ENCODE measurements at regions not wholly inside any gene's neighbourhood (a gene's known extent, or its start where the extent isn't known, plus 50 kb on each side); places are given as distances from the start of the nearest gene placed in this dataset.

DNA sequence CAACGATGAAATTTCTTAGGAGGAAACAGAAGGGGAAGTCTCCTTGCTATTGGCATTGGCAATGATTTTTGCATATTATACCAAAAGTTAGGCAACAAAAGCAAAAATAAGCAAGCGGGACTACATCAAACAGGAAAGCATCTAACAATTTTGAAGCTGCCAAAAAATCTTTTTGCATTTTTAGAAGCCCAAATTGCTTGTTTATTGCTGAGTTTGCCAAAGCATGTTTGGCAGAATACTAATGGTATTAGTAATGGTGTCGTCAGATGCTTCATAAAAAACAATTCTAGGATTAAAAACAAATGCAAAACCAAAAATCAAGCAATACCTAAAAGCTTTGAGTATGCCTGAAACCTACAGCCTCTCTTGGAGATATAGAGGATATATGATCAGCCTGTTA is 80.0 kb downstream of the GALR1 start:
- no peaks in the 10 kb centered on the region for H3K36me3 ChIP-seq (ENCODE audit: control insufficient read depth in 5 of 5, insufficient read depth in 5 of 5, low read length in 5 of 5)
- H3K27ac ChIP-seq (ENCODE audit: low read depth, low read length): no peak overlapping the region
- no peaks in the 10 kb centered on the region for H3K27me3 ChIP-seq (ENCODE audit: control insufficient read depth in 5 of 5, insufficient read depth in 4 of 5, low read length in 5 of 5)
- H3K9me3 ChIP-seq (ENCODE audit: control insufficient read depth in 5 of 5, low read length in 5 of 5): no peaks in the 10 kb centered on the region
- H3K4me3 ChIP-seq (ENCODE audit: low read depth in 1 of 5, low read length in 5 of 5): no peak overlapping the region
- peaks cover 0 to 7% (median 0%) of the 10 kb centered on the region in 5 donors for H3K4me1 ChIP-seq (ENCODE audit: control insufficient read depth in 5 of 5, insufficient read depth in 5 of 5, low read length in 5 of 5)
- H3K9ac ChIP-seq (ENCODE audit: low read length in 5 of 5): no peak overlapping the region

GRCh38 chr18:77334876-77335275 is 85.2 kb downstream of the GALR1 start:
- Histone ChIP-seq H3K4me1 (ENCODE audit: control insufficient read depth in 5 of 5, insufficient read depth in 5 of 5, low read length in 5 of 5) (peaks cover 3 to 17% (median 13%) of the 10 kb centered on the region in 5 donors), H3K36me3 (ENCODE audit: control insufficient read depth in 5 of 5, insufficient read depth in 5 of 5, low read length in 5 of 5) (no peaks in the 10 kb centered on the region), H3K4me3 (ENCODE audit: low read depth in 1 of 5, low read length in 5 of 5) (no peak overlapping the region)

GRCh38 chr18:77337604-77338003 is 88.0 kb downstream of the GALR1 start:
- Histone ChIP-seq H3K4me1 (ENCODE audit: control insufficient read depth in 5 of 5, insufficient read depth in 5 of 5, low read length in 5 of 5) (peaks cover 3 to 19% (median 13%) of the 10 kb centered on the region in 5 donors), H3K27me3 (ENCODE audit: control insufficient read depth in 5 of 5, insufficient read depth in 4 of 5, low read length in 5 of 5) (no peaks in the 10 kb centered on the region), H3K4me3 (ENCODE audit: low read depth in 1 of 5, low read length in 5 of 5) (no peak overlapping the region), H3K36me3 (ENCODE audit: control insufficient read depth in 5 of 5, insufficient read depth in 5 of 5, low read length in 5 of 5) (no peaks in the 10 kb centered on the region), H3K9ac (ENCODE audit: low read length in 5 of 5) (no peak overlapping the region), H3K9me3 (ENCODE audit: control insufficient read depth in 5 of 5, low read length in 5 of 5) (no peaks in the 10 kb centered on the region), H3K27ac (ENCODE audit: low read depth, low read length) (no peak overlapping the region)

More at GRCh38 chr18:77334876-77335275, 85.2 kb downstream of the GALR1 start:
- Histone ChIP-seq H3K9ac (ENCODE audit: low read length in 5 of 5) (no peak overlapping the region), H3K27me3 (ENCODE audit: control insufficient read depth in 5 of 5, insufficient read depth in 4 of 5, low read length in 5 of 5) (no peaks in the 10 kb centered on the region), H3K27ac (ENCODE audit: low read depth, low read length) (no peak overlapping the region), H3K9me3 (ENCODE audit: control insufficient read depth in 5 of 5, low read length in 5 of 5) (no peaks in the 10 kb centered on the region)

DNA sequence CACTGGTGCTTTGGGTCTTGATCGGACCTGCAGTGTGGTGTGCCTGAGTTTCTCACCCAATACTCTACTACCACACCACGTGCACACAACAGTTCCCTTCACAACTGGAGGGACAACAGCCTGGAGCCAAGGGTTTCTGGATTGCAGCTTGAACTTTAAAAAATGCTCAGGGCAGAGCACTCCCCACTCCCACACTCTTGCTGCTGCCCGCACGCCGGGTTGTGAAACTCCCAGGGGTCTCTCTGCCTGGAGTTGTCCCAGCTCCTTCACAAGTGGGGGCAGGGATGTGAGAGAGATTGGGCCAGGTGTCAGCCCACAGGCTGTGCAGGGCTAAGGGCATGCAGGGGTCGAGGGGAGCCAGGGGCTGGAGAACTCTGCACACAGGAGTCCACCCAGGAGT is 89.4 kb downstream of the GALR1 start:
- H3K27me3 ChIP-seq (ENCODE audit: control insufficient read depth in 5 of 5, insufficient read depth in 4 of 5, low read length in 5 of 5): no peaks in the 10 kb centered on the region
- H3K9ac ChIP-seq (ENCODE audit: low read length in 5 of 5): no peak overlapping the region
- H3K4me1 ChIP-seq (ENCODE audit: control insufficient read depth in 5 of 5, insufficient read depth in 5 of 5, low read length in 5 of 5): peaks cover 3 to 19% (median 13%) of the 10 kb centered on the region in 5 donors
- no peaks in the 10 kb centered on the region for H3K9me3 ChIP-seq (ENCODE audit: control insufficient read depth in 5 of 5, low read length in 5 of 5)
- no peak overlapping the region for H3K27ac ChIP-seq (ENCODE audit: low read depth, low read length)
- H3K36me3 ChIP-seq (ENCODE audit: control insufficient read depth in 5 of 5, insufficient read depth in 5 of 5, low read length in 5 of 5): no peaks in the 10 kb centered on the region
- peak overlapping the region in 1 of 5 donors; percentile 13 for H3K4me3 ChIP-seq (ENCODE audit: low read depth in 1 of 5, low read length in 5 of 5)

DNA sequence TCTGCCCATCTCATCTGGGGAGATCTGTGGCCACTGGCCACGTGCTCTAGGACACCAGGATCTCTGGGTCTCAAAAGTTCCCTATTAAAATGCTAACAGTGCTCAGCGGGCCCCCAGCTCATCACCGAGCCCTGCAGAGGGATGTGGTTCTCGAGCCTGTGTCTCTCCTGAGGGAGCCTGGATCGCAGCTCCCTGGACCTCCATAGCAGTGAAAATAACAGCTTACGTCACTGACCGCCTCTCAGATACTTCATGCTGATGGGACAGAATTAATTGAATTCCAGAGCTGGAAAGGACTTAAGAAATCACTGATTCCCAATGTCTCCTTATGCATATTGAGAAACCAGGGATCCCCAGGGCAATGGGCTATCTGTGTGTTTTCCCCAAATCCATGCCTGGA is 90.0 kb downstream of the GALR1 start:
- Histone ChIP-seq H3K4me1 (ENCODE audit: control insufficient read depth in 5 of 5, insufficient read depth in 5 of 5, low read length in 5 of 5) (peaks cover 3 to 19% (median 15%) of the 10 kb centered on the region in 5 donors), H3K36me3 (ENCODE audit: control insufficient read depth in 5 of 5, insufficient read depth in 5 of 5, low read length in 5 of 5) (no peaks in the 10 kb centered on the region), H3K4me3 (ENCODE audit: low read depth in 1 of 5, low read length in 5 of 5) (no peak overlapping the region), H3K27me3 (ENCODE audit: control insufficient read depth in 5 of 5, insufficient read depth in 4 of 5, low read length in 5 of 5) (no peaks in the 10 kb centered on the region), H3K27ac (ENCODE audit: low read depth, low read length) (no peak overlapping the region), H3K9ac (ENCODE audit: low read length in 5 of 5) (no peak overlapping the region), H3K9me3 (ENCODE audit: control insufficient read depth in 5 of 5, low read length in 5 of 5) (no peaks in the 10 kb centered on the region)

- peaks cover 7 to 26% (median 23%) of the 10 kb centered on the region in 5 donors for H3K4me1 ChIP-seq (ENCODE audit: control insufficient read depth in 5 of 5, insufficient read depth in 5 of 5, low read length in 5 of 5)
- H3K9me3 ChIP-seq (ENCODE audit: control insufficient read depth in 5 of 5, low read length in 5 of 5): no peaks in the 10 kb centered on the region
- no peak overlapping the region for H3K9ac ChIP-seq (ENCODE audit: low read length in 5 of 5)
- no peaks in the 10 kb centered on the region for H3K27me3 ChIP-seq (ENCODE audit: control insufficient read depth in 5 of 5, insufficient read depth in 4 of 5, low read length in 5 of 5)
- no peaks in the 10 kb centered on the region for H3K36me3 ChIP-seq (ENCODE audit: control insufficient read depth in 5 of 5, insufficient read depth in 5 of 5, low read length in 5 of 5)
- H3K27ac ChIP-seq (ENCODE audit: low read depth, low read length): no peak overlapping the region
- no peak overlapping the region for H3K4me3 ChIP-seq (ENCODE audit: low read depth in 1 of 5, low read length in 5 of 5)
Measured at GRCh38 chr18:77340815-77341214, 91.2 kb downstream of the GALR1 start.

- no peaks in the 10 kb centered on the region for H3K27me3 ChIP-seq (ENCODE audit: control insufficient read depth in 5 of 5, insufficient read depth in 4 of 5, low read length in 5 of 5)
- H3K36me3 ChIP-seq (ENCODE audit: control insufficient read depth in 5 of 5, insufficient read depth in 5 of 5, low read length in 5 of 5): no peaks in the 10 kb centered on the region
- H3K4me3 ChIP-seq (ENCODE audit: low read depth in 1 of 5, low read length in 5 of 5): no peak overlapping the region
- no peaks in the 10 kb centered on the region for H3K9me3 ChIP-seq (ENCODE audit: control insufficient read depth in 5 of 5, low read length in 5 of 5)
- no peak overlapping the region for H3K27ac ChIP-seq (ENCODE audit: low read depth, low read length)
- no peak overlapping the region for H3K9ac ChIP-seq (ENCODE audit: low read length in 5 of 5)
- peaks cover 7 to 27% (median 23%) of the 10 kb centered on the region in 5 donors for H3K4me1 ChIP-seq (ENCODE audit: control insufficient read depth in 5 of 5, insufficient read depth in 5 of 5, low read length in 5 of 5)
Measured at GRCh38 chr18:77341527-77342325, 92.1 kb downstream of the GALR1 start.

- no peak overlapping the region for H3K9ac ChIP-seq (ENCODE audit: low read length in 5 of 5)
- no peak overlapping the region for H3K27ac ChIP-seq (ENCODE audit: low read depth, low read length)
- H3K4me1 ChIP-seq (ENCODE audit: control insufficient read depth in 5 of 5, insufficient read depth in 5 of 5, low read length in 5 of 5): peaks cover 7 to 27% (median 23%) of the 10 kb centered on the region in 5 donors
- H3K4me3 ChIP-seq (ENCODE audit: low read depth in 1 of 5, low read length in 5 of 5): no peak overlapping the region
- no peaks in the 10 kb centered on the region for H3K9me3 ChIP-seq (ENCODE audit: control insufficient read depth in 5 of 5, low read length in 5 of 5)
- no peaks in the 10 kb centered on the region for H3K27me3 ChIP-seq (ENCODE audit: control insufficient read depth in 5 of 5, insufficient read depth in 4 of 5, low read length in 5 of 5)
- H3K36me3 ChIP-seq (ENCODE audit: control insufficient read depth in 5 of 5, insufficient read depth in 5 of 5, low read length in 5 of 5): no peaks in the 10 kb centered on the region
Measured at GRCh38 chr18:77342736-77343135, 93.1 kb downstream of the GALR1 start.

GRCh38 chr18:77343846-77344510 is 94.3 kb downstream of the GALR1 start:
- Histone ChIP-seq H3K27ac (ENCODE audit: low read depth, low read length) (no peak overlapping the region), H3K36me3 (ENCODE audit: control insufficient read depth in 5 of 5, insufficient read depth in 5 of 5, low read length in 5 of 5) (no peaks in the 10 kb centered on the region), H3K4me1 (ENCODE audit: control insufficient read depth in 5 of 5, insufficient read depth in 5 of 5, low read length in 5 of 5) (peaks cover 7 to 25% (median 18%) of the 10 kb centered on the region in 5 donors), H3K27me3 (ENCODE audit: control insufficient read depth in 5 of 5, insufficient read depth in 4 of 5, low read length in 5 of 5) (no peaks in the 10 kb centered on the region), H3K4me3 (ENCODE audit: low read depth in 1 of 5, low read length in 5 of 5) (no peak overlapping the region), H3K9ac (ENCODE audit: low read length in 5 of 5) (no peak overlapping the region), H3K9me3 (ENCODE audit: control insufficient read depth in 5 of 5, low read length in 5 of 5) (no peaks in the 10 kb centered on the region)

DNA sequence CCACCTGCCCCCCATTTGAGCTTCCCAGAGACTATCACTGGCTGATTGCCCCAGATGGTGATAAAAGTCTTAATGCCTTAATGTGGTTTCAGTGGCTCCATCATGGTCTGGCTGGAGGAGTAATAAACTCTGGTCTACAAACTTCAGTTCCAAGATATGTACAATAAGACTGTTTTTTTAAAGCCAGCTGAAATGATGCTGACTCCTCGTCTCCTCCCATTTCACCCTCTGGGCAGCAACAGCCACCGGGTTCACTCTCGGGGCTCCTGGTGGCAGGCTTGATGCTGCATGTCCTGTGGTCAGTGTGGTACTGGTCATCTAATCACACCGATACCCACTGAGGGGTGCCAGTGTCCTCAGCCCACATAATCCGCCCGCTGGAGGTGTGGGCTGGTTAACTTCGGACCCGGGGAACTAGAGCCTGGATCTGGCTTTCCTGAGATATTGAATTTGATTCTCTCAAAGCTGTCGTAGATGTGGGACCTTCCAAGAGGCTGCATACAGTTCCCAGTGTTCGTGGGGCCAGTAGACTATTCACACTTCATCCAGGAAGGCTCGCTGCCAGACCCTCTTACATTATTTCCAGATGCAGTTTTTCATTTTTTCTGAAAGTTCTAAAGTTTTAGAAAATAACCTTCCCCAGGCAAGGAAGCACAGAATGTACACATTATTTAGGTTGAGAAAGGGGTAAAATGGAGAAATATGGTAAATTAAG is 95.3 kb downstream of the GALR1 start:
- Histone ChIP-seq H3K27ac (ENCODE audit: low read depth, low read length) (no peak overlapping the region), H3K4me3 (ENCODE audit: low read depth in 1 of 5, low read length in 5 of 5) (no peak overlapping the region), H3K9me3 (ENCODE audit: control insufficient read depth in 5 of 5, low read length in 5 of 5) (no peaks in the 10 kb centered on the region), H3K4me1 (ENCODE audit: control insufficient read depth in 5 of 5, insufficient read depth in 5 of 5, low read length in 5 of 5) (peaks cover 0 to 19% (median 8%) of the 10 kb centered on the region in 5 donors), H3K9ac (ENCODE audit: low read length in 5 of 5) (no peak overlapping the region), H3K36me3 (ENCODE audit: control insufficient read depth in 5 of 5, insufficient read depth in 5 of 5, low read length in 5 of 5) (no peaks in the 10 kb centered on the region), H3K27me3 (ENCODE audit: control insufficient read depth in 5 of 5, insufficient read depth in 4 of 5, low read length in 5 of 5) (no peaks in the 10 kb centered on the region)
